ENCODE measurements at regions not wholly inside any gene's neighbourhood (a gene's known extent, or its start where the extent isn't known, plus 50 kb on each side); places are given as distances from the start of the nearest gene placed in this dataset.

DNA sequence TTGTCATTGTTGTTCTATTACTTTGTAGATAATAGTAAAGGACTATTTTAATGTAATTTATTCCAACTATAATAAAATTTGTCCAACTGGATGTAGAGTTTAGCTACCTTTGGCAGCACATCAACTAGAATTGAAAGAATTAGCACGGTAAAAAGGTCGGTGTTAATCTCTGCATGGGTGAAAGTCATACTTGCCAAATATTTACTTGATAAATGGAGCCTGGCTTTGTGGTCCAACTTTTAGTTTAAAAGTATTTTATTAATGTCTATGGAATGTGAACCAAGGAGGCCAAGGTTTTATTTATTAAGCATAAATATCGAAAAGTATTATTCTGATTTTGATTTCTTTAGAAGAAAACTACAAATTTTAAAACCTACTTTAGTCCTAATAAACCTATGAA is 1389.0 kb downstream of the PCDH9 start (continued):
- no peak for TF ChIP-seq RFX5 (IDR thresholded peaks at IDR 0.05; ENCODE audit: low read depth, low read length)
- no peak for TF ChIP-seq ARID3A (IDR thresholded peaks at IDR 0.05; ENCODE audit: low read depth, low read length)
- no peak for TF ChIP-seq ZBTB1 (CRISPR knock-in tag; IDR thresholded peaks at IDR 0.05; ENCODE audit: borderline replicate concordance)
- TF ChIP-seq GATAD2A (CRISPR knock-in tag; IDR thresholded peaks at IDR 0.05), result no peak
- no peak for TF ChIP-seq ZNF160 (CRISPR knock-in tag; IDR thresholded peaks at IDR 0.05)

- H3K9ac ChIP-seq (ENCODE audit: insufficient read depth, low read depth, low read length), result no peak overlapping the region
- BruUV-seq (replicated peaks), result no TSS peak
- ATAC-seq, result no peak
- no peak overlapping the region for H3K27ac ChIP-seq (ENCODE audit: extremely low read length, insufficient read depth, low read length)
- no peak overlapping the region for H3K4me2 ChIP-seq (ENCODE audit: low read depth, low read length)
- in situ Hi-C loops (cut with HindIII; ENCODE audit: extremely low pct_ligation_motif_present, low pct_unique_long_range_greater_than_20kb), result no loop called here
- TF ChIP-seq TP53 (CRISPR knock-in tag; conservative IDR thresholded peaks at IDR 0.05) (no peak), ZNF784 (CRISPR knock-in tag; IDR thresholded peaks at IDR 0.05; ENCODE audit: borderline replicate concordance) (no peak), NR2F2 (IDR thresholded peaks at IDR 0.05; ENCODE audit: borderline replicate concordance, low read depth) (no peak), ZNF766 (CRISPR knock-in tag; IDR thresholded peaks at IDR 0.05; ENCODE audit: borderline replicate concordance) (no peak), ZNF225 (CRISPR knock-in tag; IDR thresholded peaks at IDR 0.05) (no peak), KMT2A (CRISPR knock-in tag; IDR thresholded peaks at IDR 0.05) (no peak), PBX2 (CRISPR knock-in tag; IDR thresholded peaks at IDR 0.05) (no peak), ZKSCAN8 (CRISPR knock-in tag; IDR thresholded peaks at IDR 0.05; ENCODE audit: borderline replicate concordance) (no peak)
- TF ChIP-seq, protein P1, sequence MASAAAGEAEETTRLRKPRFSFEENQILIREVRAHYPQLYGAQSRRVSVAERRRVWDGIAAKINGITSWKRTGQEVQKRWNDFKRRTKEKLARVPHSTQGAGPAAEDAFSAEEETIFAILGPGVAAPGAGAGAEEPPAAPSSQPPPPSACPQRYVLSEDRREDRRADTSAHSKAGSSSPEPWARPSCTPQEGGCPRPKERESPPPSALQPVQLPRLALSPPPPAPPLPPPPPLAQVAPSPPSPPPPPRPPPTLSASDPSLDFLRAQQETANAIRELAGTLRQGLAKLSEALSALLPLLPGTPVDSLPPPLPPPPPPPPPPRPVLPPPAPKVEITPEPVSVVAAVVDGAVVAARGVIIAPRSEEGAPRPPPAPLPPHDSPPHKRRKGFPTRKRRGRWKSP (CRISPR knock-in tag; IDR thresholded peaks at IDR 0.05), result no peak
- ChIA-PET POLR2A (no interaction called here), CTCF (ENCODE audit: low intra/inter-chr PET ratio, low total read pairs) (no interaction called here)
- H4K20me1 ChIP-seq (ENCODE audit: insufficient read depth, low read length), result no peaks in the 10 kb centered on the region
- no peak for DNase-seq (ENCODE audit: low spot score)
- no peak overlapping the region for H2AFZ ChIP-seq (ENCODE audit: low read length)
- no peaks in the 10 kb centered on the region for H3K4me1 ChIP-seq (ENCODE audit: insufficient read depth, low read length)
- H3K79me2 ChIP-seq (ENCODE audit: insufficient read depth, low read length), result no peaks in the 10 kb centered on the region
- H3K36me3 ChIP-seq (replicated peaks in 1 of 2; ENCODE audit: control insufficient read depth in 1 of 2, insufficient read depth in 2 of 2, low read length in 2 of 2), result no peaks in the 10 kb centered on the region
- H3K4me3 ChIP-seq (replicated peaks in 1 of 3; ENCODE audit: insufficient read depth in 1 of 3, low read depth in 2 of 3, low read length in 3 of 3), result no peak overlapping the region
- no peak for FAIRE-seq
- H3K27me3 ChIP-seq (ENCODE audit: control insufficient read depth in 1 of 2, insufficient read depth in 2 of 2, low read length in 2 of 2), result no peaks in the 10 kb centered on the region
- H3K9me3 ChIP-seq (ENCODE audit: low read length), result no peaks in the 10 kb centered on the region
- intact Hi-C loops (cut with micrococcal nuclease; ENCODE audit: unreplicated experiment), result no loop called here
Measured at GRCh38 chr13:65836066-65836465, 1394.1 kb downstream of the PCDH9 start.
